ENCODE measurements at regions not wholly inside any gene's neighbourhood (a gene's known extent, or its start where the extent isn't known, plus 50 kb on each side); places are given as distances from the start of the nearest gene placed in this dataset.

- ChIA-PET CTCF (no interaction called here), POLR2A (no interaction called here)
- no peak overlapping the region for H3K27ac ChIP-seq (ENCODE audit: insufficient read depth in 1 of 2, low read depth in 1 of 2, low read length in 2 of 2, poor library complexity in 1 of 2, severe bottlenecking in 2 of 2)
- no peaks in the 10 kb centered on the region for H3K36me3 ChIP-seq (ENCODE audit: control insufficient read depth in 4 of 4, insufficient read depth in 4 of 4, low read length in 3 of 4)
- H3K9me3 ChIP-seq (ENCODE audit: control extremely low read depth in 1 of 5, control insufficient read depth in 4 of 5, insufficient read depth in 2 of 5, low read depth in 1 of 5, low read length in 4 of 5) = no peaks in the 10 kb centered on the region
- H3K4me1 ChIP-seq (ENCODE audit: control extremely low read depth in 1 of 4, control insufficient read depth in 4 of 4, insufficient read depth in 4 of 4, low read length in 3 of 4) = no peaks in the 10 kb centered on the region
- H3K4me3 ChIP-seq (ENCODE audit: control insufficient read depth in 1 of 7, extremely low read depth in 1 of 7, insufficient read depth in 4 of 7, low read depth in 2 of 7, low read length in 6 of 7) = no peak overlapping the region
- WGBS (ENCODE audit: insufficient coverage) = 86% methylated on average over 2 of the region's 2 CpGs
- no peak for DNase-seq
- no peaks in the 10 kb centered on the region for H3K27me3 ChIP-seq (replicated peaks in 2 of 5; ENCODE audit: control insufficient read depth in 4 of 5, insufficient read depth in 5 of 5, low read length in 4 of 5)
These were observed 57.6 kb upstream of the MAP3K7 start for GRCh38 chr6:90644492-90644891.

DNA sequence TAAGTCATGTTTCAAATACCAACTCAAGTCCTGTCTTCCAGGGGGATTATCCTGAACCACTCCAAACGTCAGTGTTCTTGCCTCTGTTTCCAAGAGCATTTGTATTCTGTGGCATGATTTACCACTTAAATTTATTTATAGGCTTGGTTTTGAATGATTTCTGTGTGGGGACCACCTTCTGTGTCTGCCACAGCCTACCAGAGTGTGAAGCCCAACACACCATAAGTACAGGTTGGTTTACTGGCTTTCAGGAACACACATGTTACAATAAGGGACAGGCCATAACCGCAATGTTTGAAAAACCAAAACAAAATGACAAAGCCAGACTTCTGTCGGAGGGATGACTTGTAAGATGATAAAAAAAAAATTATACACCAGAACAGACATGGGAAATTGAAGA lies 56.5 kb upstream of the MAP3K7 start:
- no peak overlapping the region for H3K27ac ChIP-seq (ENCODE audit: insufficient read depth in 1 of 2, low read depth in 1 of 2, low read length in 2 of 2, poor library complexity in 1 of 2, severe bottlenecking in 2 of 2)
- POLR2A ChIA-PET = no interaction called here
- WGBS (ENCODE audit: insufficient coverage) = no CpG with 5 or more reads among the region's 3 CpGs
- CTCF ChIA-PET = no interaction called here
- H3K9me3 ChIP-seq (ENCODE audit: control extremely low read depth in 1 of 5, control insufficient read depth in 4 of 5, insufficient read depth in 2 of 5, low read depth in 1 of 5, low read length in 4 of 5) = no peaks in the 10 kb centered on the region
- no peaks in the 10 kb centered on the region for H3K36me3 ChIP-seq (ENCODE audit: control insufficient read depth in 4 of 4, insufficient read depth in 4 of 4, low read length in 3 of 4)
- DNase-seq = peak in 2 of 3 donors; percentile 66 to 87
- no peaks in the 10 kb centered on the region for H3K4me1 ChIP-seq (ENCODE audit: control extremely low read depth in 1 of 4, control insufficient read depth in 4 of 4, insufficient read depth in 4 of 4, low read length in 3 of 4)
- H3K4me3 ChIP-seq (ENCODE audit: control insufficient read depth in 1 of 7, extremely low read depth in 1 of 7, insufficient read depth in 4 of 7, low read depth in 2 of 7, low read length in 6 of 7) = no peak overlapping the region
- H3K27me3 ChIP-seq (replicated peaks in 2 of 5; ENCODE audit: control insufficient read depth in 4 of 5, insufficient read depth in 5 of 5, low read length in 4 of 5) = no peaks in the 10 kb centered on the region

DNA sequence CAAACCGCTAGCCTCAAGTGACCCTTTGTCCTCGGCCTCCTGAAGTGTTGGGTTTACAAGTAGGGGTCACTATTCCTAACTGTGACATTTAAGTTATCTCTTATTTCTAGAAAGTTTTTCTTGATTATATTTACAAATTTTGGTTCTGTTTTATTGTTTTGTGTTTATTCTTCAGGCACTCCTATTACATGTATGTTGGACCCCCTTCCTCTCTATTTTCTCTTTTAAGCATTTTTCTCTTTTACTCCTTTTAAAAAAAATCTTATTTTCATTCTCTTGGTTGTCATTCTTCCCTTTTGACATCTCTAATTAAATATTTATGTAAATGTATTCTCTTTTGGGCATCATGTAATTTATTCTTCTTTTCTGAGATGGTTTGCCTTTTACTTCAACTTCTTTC lies 50.4 kb upstream of the MAP3K7 start:
- H3K4me1 ChIP-seq (ENCODE audit: control extremely low read depth in 1 of 4, control insufficient read depth in 4 of 4, insufficient read depth in 4 of 4, low read length in 3 of 4) = no peaks in the 10 kb centered on the region
- POLR2A ChIA-PET = no interaction called here
- DNase-seq = peak in 2 of 3 donors; percentile 31 to 51
- H3K4me3 ChIP-seq (ENCODE audit: control insufficient read depth in 1 of 7, extremely low read depth in 1 of 7, insufficient read depth in 4 of 7, low read depth in 2 of 7, low read length in 6 of 7) = no peak overlapping the region
- no CpG with 5 or more reads among the region's 2 CpGs for WGBS (ENCODE audit: insufficient coverage)
- H3K27me3 ChIP-seq (replicated peaks in 2 of 5; ENCODE audit: control insufficient read depth in 4 of 5, insufficient read depth in 5 of 5, low read length in 4 of 5) = no peaks in the 10 kb centered on the region
- H3K27ac ChIP-seq (ENCODE audit: insufficient read depth in 1 of 2, low read depth in 1 of 2, low read length in 2 of 2, poor library complexity in 1 of 2, severe bottlenecking in 2 of 2) = no peak overlapping the region
- no peaks in the 10 kb centered on the region for H3K36me3 ChIP-seq (ENCODE audit: control insufficient read depth in 4 of 4, insufficient read depth in 4 of 4, low read length in 3 of 4)
- peaks cover 0 to 9% (median 3%) of the 10 kb centered on the region in 5 experiments for H3K9me3 ChIP-seq (ENCODE audit: control extremely low read depth in 1 of 5, control insufficient read depth in 4 of 5, insufficient read depth in 2 of 5, low read depth in 1 of 5, low read length in 4 of 5)
- CTCF ChIA-PET = no interaction called here

All from common myeloid progenitor, CD34-positive (primary cell).